ENCODE measurements at regions not wholly inside any gene's neighbourhood (a gene's known extent, or its start where the extent isn't known, plus 50 kb on each side); places are given as distances from the start of the nearest gene placed in this dataset.
A peak's percentile ranks its signal among the peaks of the same experiment; 100 is the strongest.

DNA sequence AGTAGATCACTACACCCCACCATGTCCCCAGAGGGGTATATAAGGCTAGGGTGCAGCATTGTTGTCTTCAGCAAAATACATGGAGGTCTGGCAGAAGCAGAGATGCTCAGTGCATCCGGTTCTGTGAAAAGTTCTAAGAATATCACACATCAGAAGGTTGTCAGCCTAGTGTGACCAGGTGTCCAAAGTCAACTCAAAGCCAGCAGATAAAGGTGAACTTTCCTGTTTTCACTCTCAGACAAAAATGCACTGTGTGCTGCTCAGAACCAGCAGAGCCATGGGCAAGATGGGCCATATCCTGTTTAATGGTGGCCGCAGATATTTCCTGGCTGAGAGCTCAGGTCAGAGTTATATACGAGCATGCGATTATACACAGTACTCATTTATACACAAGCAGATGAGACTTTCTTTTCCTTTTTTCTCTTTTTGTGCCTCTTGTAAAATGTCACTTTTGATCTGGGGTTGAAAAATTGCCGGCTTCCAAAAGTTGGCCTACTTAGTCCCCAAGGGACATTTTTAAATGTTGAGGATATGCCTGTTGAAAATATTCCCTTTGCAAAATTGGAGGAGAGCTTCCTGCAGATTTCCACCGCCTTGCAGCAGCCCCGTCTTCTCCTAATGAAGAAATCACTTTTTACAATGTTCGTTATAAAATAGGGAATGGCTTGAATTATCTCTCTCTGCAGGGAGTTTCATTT, 425.6 kb upstream of the SALL1 start:
- H3K4me2 ChIP-seq (ENCODE audit: low read length): no peak overlapping the region
- CTCF ChIA-PET (ENCODE audit: unreplicated experiment): no interaction called here
- no peak overlapping the region for H3K4me3 ChIP-seq (ENCODE audit: low read depth, low read length, poor library complexity, severe bottlenecking)
- DNase-seq (ENCODE audit: low spot score): no peak
- no peaks in the 10 kb centered on the region for H3K4me1 ChIP-seq (ENCODE audit: insufficient read depth, low read length, poor library complexity, severe bottlenecking)
- H3K9me3 ChIP-seq (ENCODE audit: low read length): no peaks in the 10 kb centered on the region
- H2AFZ ChIP-seq (ENCODE audit: low read length): no peak overlapping the region
- no peak for TF ChIP-seq CTCF (conservative IDR thresholded peaks at IDR 0.05; ENCODE audit: low read length)
- TF ChIP-seq EZH2phosphoT487 (IDR thresholded peaks at IDR 0.05; ENCODE audit: borderline replicate concordance, low read depth, low read length): no peak
- no peaks in the 10 kb centered on the region for H3K36me3 ChIP-seq (ENCODE audit: insufficient read depth, low read length)
- intact Hi-C loops (cut with micrococcal nuclease; ENCODE audit: unreplicated experiment): no loop called here
- H4K20me1 ChIP-seq (ENCODE audit: insufficient read depth, low read length): no peaks in the 10 kb centered on the region
- POLR2A ChIA-PET: no interaction called here
- BruUV-seq (replicated peaks): no TSS peak
- H3K79me2 ChIP-seq (ENCODE audit: insufficient read depth, low read depth, low read length): no peaks in the 10 kb centered on the region
- no peak overlapping the region for H3K27ac ChIP-seq (ENCODE audit: low read depth, low read length, poor library complexity, severe bottlenecking)
- no peaks in the 10 kb centered on the region for H3K9me2 ChIP-seq (ENCODE audit: insufficient read depth, low read length)

GRCh38 chr16:51573191-51573590, 422.1 kb upstream of the SALL1 start:
- no peak for DNase-seq (ENCODE audit: low spot score)
- Histone ChIP-seq H3K9me2 (ENCODE audit: insufficient read depth, low read length) (no peaks in the 10 kb centered on the region), H4K20me1 (ENCODE audit: insufficient read depth, low read length) (no peaks in the 10 kb centered on the region), H3K79me2 (ENCODE audit: insufficient read depth, low read depth, low read length) (no peaks in the 10 kb centered on the region), H2AFZ (ENCODE audit: low read length) (no peak overlapping the region), H3K4me2 (ENCODE audit: low read length) (no peak overlapping the region), H3K36me3 (ENCODE audit: insufficient read depth, low read length) (no peaks in the 10 kb centered on the region), H3K9me3 (ENCODE audit: low read length) (no peaks in the 10 kb centered on the region), H3K4me1 (ENCODE audit: insufficient read depth, low read length, poor library complexity, severe bottlenecking) (no peaks in the 10 kb centered on the region), H3K4me3 (ENCODE audit: low read depth, low read length, poor library complexity, severe bottlenecking) (no peak overlapping the region), H3K27ac (ENCODE audit: low read depth, low read length, poor library complexity, severe bottlenecking) (no peak overlapping the region)
- ChIA-PET POLR2A (interaction anchor here (0.6 to 0.7 kb wide), 3 partner anchors 18 to 141 kb away, joined by 3 to 10 read pairs (median 6); no protein-coding TSS in a partner anchor), CTCF (ENCODE audit: unreplicated experiment) (no interaction called here)
- BruUV-seq (replicated peaks): no TSS peak
- no peak for TF ChIP-seq EZH2phosphoT487 (IDR thresholded peaks at IDR 0.05; ENCODE audit: borderline replicate concordance, low read depth, low read length)
- TF ChIP-seq CTCF (conservative IDR thresholded peaks at IDR 0.05; ENCODE audit: low read length): no peak
- intact Hi-C loops (cut with micrococcal nuclease; ENCODE audit: unreplicated experiment): no loop called here

GRCh38 chr16:51569203-51569931, 418.3 kb upstream of the SALL1 start:
- intact Hi-C loops (cut with micrococcal nuclease; ENCODE audit: unreplicated experiment): no loop called here
- Histone ChIP-seq H3K9me2 (ENCODE audit: insufficient read depth, low read length) (no peaks in the 10 kb centered on the region), H4K20me1 (ENCODE audit: insufficient read depth, low read length) (no peaks in the 10 kb centered on the region), H3K36me3 (ENCODE audit: insufficient read depth, low read length) (no peaks in the 10 kb centered on the region), H2AFZ (ENCODE audit: low read length) (no peak overlapping the region), H3K79me2 (ENCODE audit: insufficient read depth, low read depth, low read length) (no peaks in the 10 kb centered on the region), H3K4me3 (ENCODE audit: low read depth, low read length, poor library complexity, severe bottlenecking) (no peak overlapping the region), H3K4me2 (ENCODE audit: low read length) (no peak overlapping the region), H3K9me3 (ENCODE audit: low read length) (no peaks in the 10 kb centered on the region), H3K27ac (ENCODE audit: low read depth, low read length, poor library complexity, severe bottlenecking) (no peak overlapping the region), H3K4me1 (ENCODE audit: insufficient read depth, low read length, poor library complexity, severe bottlenecking) (no peaks in the 10 kb centered on the region)
- TF ChIP-seq CTCF (conservative IDR thresholded peaks at IDR 0.05; ENCODE audit: low read length) (no peak), EZH2phosphoT487 (IDR thresholded peaks at IDR 0.05; ENCODE audit: borderline replicate concordance, low read depth, low read length) (no peak)
- ChIA-PET POLR2A (no interaction called here), CTCF (ENCODE audit: unreplicated experiment) (no interaction called here)
- peak; percentile 1 for DNase-seq (ENCODE audit: low spot score)
- no TSS peak for BruUV-seq (replicated peaks)

Measured in OCI-LY7 (cell line).